Kidney (tissue), 13 donors: ENCODE measurements at regions not wholly inside any gene's neighbourhood (a gene's known extent, or its start where the extent isn't known, plus 50 kb on each side); places are given as distances from the start of the nearest gene placed in this dataset.

Experiments
- DNase-seq, 5 donors: peaks; one replicate each; pipeline ENCODE4 v3.0.0-alpha.2; 2013 to 2020
- FAIRE-seq: peaks from 2 replicates; lab custom pipeline; 2012; peaks lifted over from hg19 to GRCh38; lab: Jason Lieb, UNC
- H3K27ac ChIP-seq, 2 donors: one replicate each; pipeline ENCODE4 v1.7.0; 2013; ENCODE audit warnings: low read depth in 2 of 2, low read length in 2 of 2, inconsistent platforms in 1 of 2
- H3K27me3 ChIP-seq: one replicate; pipeline ENCODE4 v1.7.1; 2013; ENCODE audit warnings: low read length, inconsistent platforms; ENCODE audit not compliant: control insufficient read depth, insufficient read depth
- H3K36me3 ChIP-seq, 3 donors: one replicate each; pipeline versions ENCODE4 v1.7.0 to v1.7.1; 2013; ENCODE audit warnings: low read length in 3 of 3, control low read depth in 1 of 3, inconsistent platforms in 1 of 3; ENCODE audit not compliant: insufficient read depth in 3 of 3, control insufficient read depth in 2 of 3
- H3K4me1 ChIP-seq, 3 donors: one replicate each; pipeline versions ENCODE4 v1.7.0 to v1.7.1; 2013; ENCODE audit warnings: low read length in 3 of 3, inconsistent platforms in 1 of 3, low read depth in 1 of 3; ENCODE audit not compliant: control insufficient read depth in 2 of 3, insufficient read depth in 2 of 3
- H3K4me3 ChIP-seq, 3 donors: one replicate each; pipeline versions ENCODE4 v1.7.0 to v1.8.1; 2013; ENCODE audit warnings: low read length in 3 of 3, control low read depth in 1 of 3, inconsistent platforms in 1 of 3
- H3K9ac ChIP-seq, 3 donors: one replicate each; pipeline versions ENCODE4 v1.7.0 to v1.7.1; 2013; ENCODE audit warnings: low read length in 3 of 3, control low read depth in 1 of 3, inconsistent platforms in 1 of 3
- H3K9me3 ChIP-seq, 3 donors: one replicate each; pipeline versions ENCODE4 v1.7.0 to v1.7.1; 2013; ENCODE audit warnings: low read length in 3 of 3, control low read depth in 1 of 3, inconsistent platforms in 1 of 3; ENCODE audit not compliant: control insufficient read depth in 2 of 3, insufficient read depth in 1 of 3
- CTCF ChIP-seq: IDR thresholded peaks from 3 replicates; pipeline ENCODE4 v1.5.1; 2012; ENCODE audit warnings: mild to moderate bottlenecking, moderate library complexity, borderline replicate concordance; ENCODE audit not compliant: insufficient read depth; ENCODE audit errors: extremely low read depth
- intact Hi-C: fragments of 100-400 bp; cut with DNase I; formaldehyde crosslinking; loops from one replicate; pipeline ENCODE4 v1.11.1; 2022
- donor health status: control.
- donor health status: control.
- donor health status: control.
- donor health status: control.
- donor health status: control.
- donor health status: DM: yes; HTN: yes; CAD: no.
- donor health status: Normal renal cell carcinoma (clear cell type).

GRCh38 chr2:150706561-150706960 is 219.1 kb upstream of the RND3 start:
- Histone ChIP-seq H3K36me3 (no peaks in the 10 kb centered on the region), H3K9me3 (no peaks in the 10 kb centered on the region), H3K4me3 (no peak overlapping the region), H3K27me3 (no peaks in the 10 kb centered on the region), H3K9ac (no peak overlapping the region), H3K27ac (no peak overlapping the region), H3K4me1 (no peaks in the 10 kb centered on the region)
- DNase-seq (no peak), FAIRE-seq (no peak)
- intact Hi-C loops = no loop called here
- no peak for TF ChIP-seq CTCF

- no peak for TF ChIP-seq CTCF
- Histone ChIP-seq H3K36me3 (no peaks in the 10 kb centered on the region), H3K4me1 (no peaks in the 10 kb centered on the region), H3K4me3 (no peak overlapping the region), H3K27ac (no peak overlapping the region), H3K9me3 (no peaks in the 10 kb centered on the region), H3K27me3 (no peaks in the 10 kb centered on the region), H3K9ac (no peak overlapping the region)
- no peak for FAIRE-seq
- intact Hi-C loops = no loop called here
- no peak for DNase-seq
Measured at GRCh38 chr2:150705767-150706166, 218.3 kb upstream of the RND3 start.

GRCh38 chr2:150705357-150705756 is 217.9 kb upstream of the RND3 start:
- FAIRE-seq = no peak
- Histone ChIP-seq H3K27ac (no peak overlapping the region), H3K9ac (no peak overlapping the region), H3K9me3 (no peaks in the 10 kb centered on the region), H3K36me3 (no peaks in the 10 kb centered on the region), H3K27me3 (no peaks in the 10 kb centered on the region), H3K4me1 (no peaks in the 10 kb centered on the region), H3K4me3 (no peak overlapping the region)
- DNase-seq = no peak
- TF ChIP-seq CTCF = no peak
- intact Hi-C loops = no loop called here

GRCh38 chr2:150702791-150703190 is 215.3 kb upstream of the RND3 start:
- H3K9me3 ChIP-seq = no peaks in the 10 kb centered on the region
- DNase-seq (no peak), FAIRE-seq (no peak)
- no peak overlapping the region for H3K27ac ChIP-seq
- intact Hi-C loops = no loop called here
- no peak overlapping the region for H3K4me3 ChIP-seq
- no peak overlapping the region for H3K9ac ChIP-seq
- no peaks in the 10 kb centered on the region for H3K36me3 ChIP-seq
- no peak for TF ChIP-seq CTCF
- no peaks in the 10 kb centered on the region for H3K27me3 ChIP-seq
- no peaks in the 10 kb centered on the region for H3K4me1 ChIP-seq
